ENCODE measurements at regions not wholly inside any gene's neighbourhood (a gene's known extent, or its start where the extent isn't known, plus 50 kb on each side); places are given as distances from the start of the nearest gene placed in this dataset.

DNA sequence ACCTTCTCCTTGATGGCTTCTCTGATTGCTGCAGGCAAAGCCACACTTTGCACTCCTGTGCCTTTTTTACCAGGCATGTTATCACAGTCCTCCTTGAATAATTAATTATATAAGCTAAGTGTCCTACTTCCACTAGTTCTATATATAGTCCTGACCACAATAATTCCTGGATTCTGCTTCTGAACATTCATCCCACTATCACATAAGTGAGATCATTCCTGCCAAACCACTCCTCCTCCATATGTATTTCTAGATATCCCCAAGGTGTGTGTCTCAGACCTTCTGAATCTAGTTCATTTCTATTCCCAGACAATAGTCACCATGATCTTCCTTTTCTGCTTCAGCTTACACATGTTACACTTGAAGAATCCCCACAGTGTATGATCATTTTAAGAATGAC, 1237.5 kb upstream of the MAP3K7 start:
- no peaks in the 10 kb centered on the region for H3K4me1 Mint-ChIP-seq
- POLR2A ChIA-PET, result no interaction called here
- H3K4me3 Mint-ChIP-seq, result no peak overlapping the region
- H3K27me3 Mint-ChIP-seq, result no peaks in the 10 kb centered on the region
- DNase-seq (no peak), ATAC-seq (no peak)
- no peaks in the 10 kb centered on the region for H3K36me3 Mint-ChIP-seq
- no peak overlapping the region for H3K27ac Mint-ChIP-seq
- peaks cover 0 to 5% (median 2%) of the 10 kb centered on the region in 9 donors for H3K9me3 Mint-ChIP-seq

DNA sequence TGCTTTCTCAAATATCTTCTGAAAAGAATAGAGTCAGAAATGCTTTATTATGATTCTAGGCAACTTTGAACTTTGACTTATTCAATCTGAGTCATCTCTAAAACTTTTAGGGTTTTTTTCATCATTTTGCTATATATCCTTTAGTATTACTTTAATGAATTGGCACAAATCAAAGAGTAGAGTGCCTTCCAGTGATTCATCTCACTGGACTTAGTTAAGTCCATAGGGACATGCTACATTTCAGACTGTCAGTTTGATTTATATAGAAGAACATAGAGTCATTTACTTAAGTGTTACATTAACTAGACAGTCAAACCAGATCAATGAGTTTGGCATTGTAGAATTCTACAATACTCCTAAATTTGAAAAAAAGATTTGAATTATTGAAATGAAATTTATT, 1235.7 kb upstream of the MAP3K7 start:
- Mint-ChIP-seq H3K9me3 (peaks cover 0 to 6% (median 0%) of the 10 kb centered on the region in 9 donors), H3K36me3 (no peaks in the 10 kb centered on the region), H3K4me3 (no peak overlapping the region), H3K27ac (no peak overlapping the region), H3K4me1 (no peaks in the 10 kb centered on the region), H3K27me3 (no peaks in the 10 kb centered on the region)
- ATAC-seq (no peak), DNase-seq (no peak)
- POLR2A ChIA-PET, result no interaction called here

DNA sequence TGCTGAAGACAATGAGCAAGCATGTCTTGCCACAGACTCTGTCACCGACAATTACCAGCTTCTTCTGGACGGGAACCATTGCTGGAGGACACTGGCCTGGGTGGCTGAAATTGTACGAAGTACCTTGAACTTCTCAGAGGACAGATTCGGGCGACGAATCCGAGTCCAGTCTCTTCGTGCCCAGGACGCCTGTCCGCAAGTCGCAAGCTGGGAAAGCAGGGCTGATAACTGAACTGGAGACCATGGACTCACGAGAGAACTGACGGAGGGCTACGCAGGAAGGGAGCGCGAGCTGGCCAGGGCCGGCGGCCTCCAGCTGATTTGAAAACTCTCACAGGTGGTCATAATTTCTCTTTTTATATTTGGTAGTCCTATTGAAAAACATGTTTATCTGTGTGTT, 1229.5 kb upstream of the MAP3K7 start:
- peaks cover 0 to 13% (median 4%) of the 10 kb centered on the region in 9 donors for H3K9me3 Mint-ChIP-seq
- no peak for ATAC-seq
- no peaks in the 10 kb centered on the region for H3K27me3 Mint-ChIP-seq
- no peak overlapping the region for H3K27ac Mint-ChIP-seq
- peak in 1 of 10 donors; percentile 15 for DNase-seq
- no peaks in the 10 kb centered on the region for H3K36me3 Mint-ChIP-seq
- POLR2A ChIA-PET, result no interaction called here
- no peaks in the 10 kb centered on the region for H3K4me1 Mint-ChIP-seq
- no peak overlapping the region for H3K4me3 Mint-ChIP-seq

DNA sequence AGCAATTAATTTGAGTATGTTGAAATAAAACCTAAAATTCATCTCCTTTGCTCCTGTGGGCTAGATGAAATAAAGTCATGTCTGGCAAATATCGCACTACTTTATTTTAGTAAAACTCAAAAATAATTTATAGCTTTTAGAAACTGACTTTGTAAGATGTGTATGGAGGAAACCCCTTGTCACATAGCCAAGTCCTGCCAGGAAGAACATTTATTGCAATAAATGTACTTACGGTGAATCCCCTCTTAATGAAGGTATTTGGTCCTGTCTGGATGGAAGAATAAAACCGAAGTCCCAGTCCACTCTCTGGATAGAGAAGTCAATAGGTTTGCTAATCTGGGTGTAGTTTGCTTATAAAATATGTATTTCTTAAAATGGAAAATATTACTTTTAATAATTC, 1226.8 kb upstream of the MAP3K7 start:
- H3K36me3 Mint-ChIP-seq, result no peaks in the 10 kb centered on the region
- H3K27ac Mint-ChIP-seq, result no peak overlapping the region
- peaks cover 0 to 23% (median 7%) of the 10 kb centered on the region in 9 donors for H3K9me3 Mint-ChIP-seq
- no peaks in the 10 kb centered on the region for H3K27me3 Mint-ChIP-seq
- POLR2A ChIA-PET, result no interaction called here
- H3K4me1 Mint-ChIP-seq, result no peaks in the 10 kb centered on the region
- no peak overlapping the region for H3K4me3 Mint-ChIP-seq
- ATAC-seq (no peak), DNase-seq (no peak)

DNA sequence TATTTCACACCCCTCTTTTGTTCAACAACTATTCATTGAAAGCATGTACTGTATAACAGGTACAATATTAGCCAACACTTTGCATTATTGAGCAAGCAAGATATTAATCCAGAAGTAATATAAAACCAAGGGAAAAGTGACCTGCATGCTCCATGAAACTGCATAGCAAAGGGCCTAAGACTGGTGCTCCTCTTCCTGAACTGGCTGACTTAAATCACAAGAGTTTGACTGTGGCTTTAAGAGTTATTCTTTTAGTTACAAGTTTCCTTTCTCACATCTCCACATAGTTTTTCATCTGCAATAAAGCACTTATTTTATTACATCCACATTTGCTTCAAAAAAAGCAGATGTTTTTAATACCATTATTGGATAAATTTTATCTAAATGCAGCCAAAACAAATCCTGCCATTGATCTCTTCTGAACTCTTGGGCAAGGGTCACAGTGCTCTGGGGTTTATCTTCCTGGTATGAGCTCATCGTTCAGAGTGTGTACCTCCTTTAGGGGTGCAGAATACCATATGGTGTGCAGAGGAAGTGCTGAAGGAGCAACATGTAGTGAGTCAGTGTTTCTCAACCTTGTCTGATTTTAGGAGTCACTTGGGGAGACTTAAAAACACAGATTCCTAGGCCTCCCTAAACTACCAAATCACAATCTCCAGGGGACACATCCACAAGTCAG, 1225.9 kb upstream of the MAP3K7 start:
- H3K27me3 Mint-ChIP-seq, result no peaks in the 10 kb centered on the region
- ATAC-seq (no peak), DNase-seq (no peak)
- no peak overlapping the region for H3K4me3 Mint-ChIP-seq
- POLR2A ChIA-PET, result no interaction called here
- no peaks in the 10 kb centered on the region for H3K36me3 Mint-ChIP-seq
- no peak overlapping the region for H3K27ac Mint-ChIP-seq
- peaks cover 0 to 23% (median 3%) of the 10 kb centered on the region in 9 donors for H3K9me3 Mint-ChIP-seq
- no peaks in the 10 kb centered on the region for H3K4me1 Mint-ChIP-seq

DNA sequence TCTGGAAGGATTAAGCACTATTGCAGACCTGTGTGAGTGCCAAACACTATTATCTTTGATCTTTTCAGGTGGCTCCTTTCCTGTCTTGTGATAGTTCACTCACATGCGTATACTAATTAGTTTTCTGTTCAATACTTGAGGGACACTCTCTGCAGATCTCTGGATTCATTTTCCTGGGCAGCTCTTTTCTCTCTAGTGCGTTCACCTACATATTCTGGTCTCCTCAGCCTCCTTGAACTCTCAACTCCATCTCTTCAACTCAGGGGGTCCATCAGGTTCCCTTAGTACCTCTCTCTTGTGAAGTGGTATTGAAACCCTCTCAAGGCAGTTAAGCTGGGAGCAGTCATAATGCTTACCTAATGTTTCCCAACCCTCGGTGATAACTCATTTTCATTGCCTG, 1218.1 kb upstream of the MAP3K7 start:
- no peak overlapping the region for H3K4me3 Mint-ChIP-seq
- H3K27ac Mint-ChIP-seq, result no peak overlapping the region
- ATAC-seq (no peak), DNase-seq (no peak)
- H3K27me3 Mint-ChIP-seq, result no peaks in the 10 kb centered on the region
- H3K4me1 Mint-ChIP-seq, result no peaks in the 10 kb centered on the region
- no peaks in the 10 kb centered on the region for H3K36me3 Mint-ChIP-seq
- POLR2A ChIA-PET, result no interaction called here
- peaks cover 0 to 23% (median 6%) of the 10 kb centered on the region in 9 donors for H3K9me3 Mint-ChIP-seq

DNA sequence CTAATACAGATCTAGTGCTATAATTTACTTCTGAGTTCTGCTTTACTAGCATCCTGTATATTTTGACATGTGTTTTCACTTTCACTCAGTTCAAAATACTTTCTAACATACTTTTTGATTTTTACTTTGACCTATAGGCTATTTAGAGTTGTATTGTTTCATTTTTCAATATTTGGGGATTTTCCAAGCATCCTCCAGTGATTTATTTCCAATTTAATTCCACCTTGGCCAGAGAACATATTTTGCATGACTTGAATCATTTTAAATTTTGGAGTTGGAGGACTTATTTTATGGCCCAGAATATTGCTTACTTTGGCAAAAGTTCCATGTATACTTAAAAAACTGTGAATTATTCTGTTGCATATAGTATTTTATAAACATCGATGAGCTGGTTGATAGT, 1215.6 kb upstream of the MAP3K7 start:
- DNase-seq, result no peak
- no peak for ATAC-seq
- POLR2A ChIA-PET, result no interaction called here
- Mint-ChIP-seq H3K4me1 (no peaks in the 10 kb centered on the region), H3K27ac (no peak overlapping the region), H3K27me3 (no peaks in the 10 kb centered on the region), H3K36me3 (no peaks in the 10 kb centered on the region), H3K9me3 (peaks cover 0 to 17% (median 5%) of the 10 kb centered on the region in 9 donors), H3K4me3 (no peak overlapping the region)

DNA sequence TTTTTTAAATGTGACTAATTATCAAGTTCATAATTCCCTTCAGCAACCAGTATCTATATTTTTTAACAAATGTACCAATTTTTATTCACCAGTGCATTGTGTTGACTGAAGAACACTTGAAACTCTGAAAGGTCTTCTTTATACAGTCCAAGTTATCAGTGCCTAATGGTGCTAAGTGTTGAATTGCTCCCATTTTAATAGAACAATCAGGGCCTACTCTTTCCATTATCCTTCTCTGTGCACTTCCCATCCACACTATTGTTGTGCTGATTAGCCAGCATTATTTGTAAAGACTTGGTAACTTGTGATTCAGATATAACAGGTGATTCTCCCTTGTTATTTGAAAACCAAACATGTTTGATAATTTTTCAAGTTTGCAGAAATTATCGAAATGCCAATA, 1209.7 kb upstream of the MAP3K7 start:
- DNase-seq (no peak), ATAC-seq (no peak)
- H3K4me3 Mint-ChIP-seq, result no peak overlapping the region
- POLR2A ChIA-PET, result no interaction called here
- no peaks in the 10 kb centered on the region for H3K36me3 Mint-ChIP-seq
- no peak overlapping the region for H3K27ac Mint-ChIP-seq
- H3K27me3 Mint-ChIP-seq, result no peaks in the 10 kb centered on the region
- peaks cover 0 to 9% (median 4%) of the 10 kb centered on the region in 9 donors for H3K9me3 Mint-ChIP-seq
- H3K4me1 Mint-ChIP-seq, result no peaks in the 10 kb centered on the region

DNA sequence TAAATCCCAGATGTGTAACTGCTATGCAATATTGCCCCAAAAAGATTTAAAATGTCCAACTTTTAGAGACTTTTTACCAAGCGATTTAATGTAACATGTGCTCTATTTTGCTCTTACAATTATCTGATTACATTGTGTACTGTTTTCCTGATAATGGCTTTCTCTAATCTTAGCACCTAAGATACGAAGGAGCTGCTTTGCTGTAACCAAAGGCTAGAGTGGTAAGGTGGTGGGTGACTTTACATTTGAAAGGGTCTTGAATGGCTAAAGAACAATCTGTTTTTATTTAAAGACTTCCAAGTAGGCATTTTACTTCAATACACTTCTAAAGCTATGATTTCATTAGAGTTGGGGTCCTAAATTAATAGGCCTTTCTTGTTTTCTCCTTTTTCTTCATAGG, 1201.6 kb upstream of the MAP3K7 start:
- no peak overlapping the region for H3K27ac Mint-ChIP-seq
- no peaks in the 10 kb centered on the region for H3K4me1 Mint-ChIP-seq
- POLR2A ChIA-PET, result no interaction called here
- H3K9me3 Mint-ChIP-seq, result peaks cover 0 to 15% (median 4%) of the 10 kb centered on the region in 9 donors
- no peak overlapping the region for H3K4me3 Mint-ChIP-seq
- DNase-seq (no peak), ATAC-seq (no peak)
- H3K27me3 Mint-ChIP-seq, result no peaks in the 10 kb centered on the region
- no peaks in the 10 kb centered on the region for H3K36me3 Mint-ChIP-seq

DNA sequence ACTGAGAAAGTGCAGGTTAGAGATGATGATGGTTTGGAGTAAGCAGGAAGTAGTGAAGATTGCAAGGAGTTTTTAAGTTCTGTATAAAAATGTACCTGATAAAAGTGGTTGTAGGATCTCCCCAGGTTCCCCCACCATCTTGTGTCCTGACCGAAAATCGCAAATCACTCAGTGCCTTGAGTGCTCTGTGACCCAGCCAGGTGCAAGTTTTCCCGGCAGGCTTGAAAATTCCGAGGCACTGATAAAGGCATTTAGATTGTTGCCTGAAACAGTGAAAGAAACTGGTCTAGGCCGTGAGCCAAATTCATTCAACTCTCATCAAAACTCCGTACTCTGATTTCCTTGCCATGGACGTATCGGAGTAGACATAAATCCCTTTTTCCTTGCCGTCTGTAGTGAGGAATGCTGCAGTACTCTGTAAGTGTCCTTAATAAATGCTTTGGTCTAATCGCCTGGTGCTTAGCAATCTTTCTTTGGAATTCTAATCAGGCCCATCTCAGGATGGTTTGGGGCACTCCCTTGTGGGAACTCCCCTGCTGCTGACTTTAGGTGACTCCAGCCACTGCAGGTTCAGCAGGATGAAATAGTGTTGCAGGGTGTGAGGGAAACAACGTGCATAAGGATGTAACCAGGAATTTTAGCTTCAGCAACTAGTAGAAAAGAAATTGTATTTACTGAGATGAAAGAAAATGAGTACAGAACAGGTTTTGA, 1199.8 kb upstream of the MAP3K7 start:
- peaks cover 0 to 15% (median 5%) of the 10 kb centered on the region in 9 donors for H3K9me3 Mint-ChIP-seq
- no peaks in the 10 kb centered on the region for H3K27me3 Mint-ChIP-seq
- H3K27ac Mint-ChIP-seq, result no peak overlapping the region
- no peak for ATAC-seq
- H3K4me1 Mint-ChIP-seq, result no peaks in the 10 kb centered on the region
- no peak overlapping the region for H3K4me3 Mint-ChIP-seq
- H3K36me3 Mint-ChIP-seq, result no peaks in the 10 kb centered on the region
- POLR2A ChIA-PET, result no interaction called here
- no peak for DNase-seq

DNA sequence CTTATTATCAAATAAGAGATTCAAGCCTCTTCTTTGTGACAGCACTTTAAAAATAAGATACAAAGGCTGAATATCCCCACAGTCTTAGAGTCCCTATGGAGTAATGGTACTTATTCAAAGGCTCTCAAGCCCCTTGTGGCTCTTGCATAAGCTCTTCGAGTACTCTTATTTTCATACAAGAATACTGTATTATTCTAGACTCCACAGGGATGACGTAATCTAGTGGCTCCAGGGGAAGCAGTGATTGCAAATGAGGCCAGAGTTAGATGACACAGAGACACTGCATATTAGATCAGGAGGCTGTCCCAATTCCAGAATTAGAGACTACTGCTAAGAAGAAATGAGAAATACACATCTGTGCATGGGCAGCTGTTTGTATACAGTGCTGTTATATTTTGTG, 1195.9 kb upstream of the MAP3K7 start:
- ATAC-seq (no peak), DNase-seq (no peak)
- POLR2A ChIA-PET, result no interaction called here
- Mint-ChIP-seq H3K27me3 (no peaks in the 10 kb centered on the region), H3K27ac (no peak overlapping the region), H3K4me3 (no peak overlapping the region), H3K9me3 (peaks cover 0 to 30% (median 5%) of the 10 kb centered on the region in 9 donors), H3K36me3 (no peaks in the 10 kb centered on the region), H3K4me1 (no peaks in the 10 kb centered on the region)

DNA sequence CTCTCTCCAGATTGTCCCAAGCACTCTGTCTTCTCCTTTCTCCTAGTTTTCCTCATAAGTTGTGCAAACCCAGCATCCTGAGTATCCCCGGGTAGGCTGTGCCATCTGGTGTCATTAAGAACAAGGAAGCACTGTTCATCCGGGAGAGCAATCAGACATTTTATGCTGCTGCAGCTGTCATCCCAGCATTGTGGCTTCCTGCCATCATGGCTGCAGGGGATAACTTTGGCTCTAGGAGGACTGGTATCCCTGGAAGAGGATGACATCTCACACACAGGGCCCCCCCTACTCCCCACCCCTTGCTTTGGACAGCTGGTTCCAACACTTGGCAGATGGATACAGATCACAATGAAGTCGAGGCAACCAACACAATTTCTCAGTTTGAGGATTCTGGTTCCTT, 1195.1 kb upstream of the MAP3K7 start:
- Mint-ChIP-seq H3K4me1 (no peaks in the 10 kb centered on the region), H3K4me3 (no peak overlapping the region), H3K27ac (no peak overlapping the region), H3K9me3 (peaks cover 0 to 32% (median 5%) of the 10 kb centered on the region in 9 donors), H3K27me3 (no peaks in the 10 kb centered on the region), H3K36me3 (no peaks in the 10 kb centered on the region)
- POLR2A ChIA-PET, result no interaction called here
- DNase-seq (no peak), ATAC-seq (no peak)

DNA sequence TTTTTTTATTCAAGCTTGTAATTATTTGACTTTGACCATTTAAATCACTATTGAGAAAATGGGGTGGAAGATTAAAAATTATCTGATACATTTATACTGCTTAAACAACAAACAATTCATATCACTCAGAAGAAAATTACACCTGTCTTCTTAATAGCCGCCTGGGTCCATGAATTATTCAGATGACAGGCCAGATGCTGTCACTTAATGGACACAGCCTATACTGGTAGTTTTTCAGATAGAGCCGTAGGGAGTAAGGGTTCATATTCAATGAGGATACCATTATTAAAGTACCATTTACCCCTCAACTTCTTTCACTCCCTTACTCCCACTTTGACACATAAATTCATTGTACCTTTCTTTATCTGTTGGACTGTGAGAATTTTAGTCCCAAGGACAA, 1193.4 kb upstream of the MAP3K7 start:
- no peak for ATAC-seq
- peaks cover 3 to 34% (median 10%) of the 10 kb centered on the region in 9 donors for H3K9me3 Mint-ChIP-seq

DNA sequence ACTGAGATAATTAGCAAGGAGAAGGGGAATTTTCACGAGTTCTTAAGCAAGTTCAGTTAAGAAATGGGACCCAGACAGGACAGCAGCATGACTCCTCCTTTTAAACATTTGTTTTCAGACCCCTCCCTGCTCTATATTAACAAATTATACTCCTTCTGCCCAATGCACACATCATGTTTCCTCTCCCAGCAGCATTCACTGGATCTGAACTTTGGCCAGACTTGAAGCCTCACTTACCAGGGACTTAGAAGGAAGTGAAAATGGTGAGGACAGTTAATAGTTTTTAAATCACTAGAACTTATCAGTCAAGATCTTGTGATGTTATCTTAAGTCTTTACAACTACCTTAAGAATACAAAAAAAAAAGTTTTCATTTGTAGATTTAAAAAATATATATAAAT, 1174.7 kb upstream of the MAP3K7 start:
- no peaks in the 10 kb centered on the region for H3K27me3 Mint-ChIP-seq
- no peak for DNase-seq
- H3K4me1 Mint-ChIP-seq, result no peaks in the 10 kb centered on the region
- H3K36me3 Mint-ChIP-seq, result no peaks in the 10 kb centered on the region
- ATAC-seq, result no peak
- H3K27ac Mint-ChIP-seq, result no peak overlapping the region
- H3K9me3 Mint-ChIP-seq, result peaks cover 0 to 25% (median 2%) of the 10 kb centered on the region in 9 donors
- POLR2A ChIA-PET, result no interaction called here
- no peak overlapping the region for H3K4me3 Mint-ChIP-seq

More for the DNA sequence above, 1193.4 kb upstream of the MAP3K7 start:
- no peak for DNase-seq
- no peaks in the 10 kb centered on the region for H3K36me3 Mint-ChIP-seq
- H3K27ac Mint-ChIP-seq, result no peak overlapping the region
- no peaks in the 10 kb centered on the region for H3K4me1 Mint-ChIP-seq
- no peak overlapping the region for H3K4me3 Mint-ChIP-seq
- H3K27me3 Mint-ChIP-seq, result no peaks in the 10 kb centered on the region
- POLR2A ChIA-PET, result no interaction called here

Data from naive thymus-derived CD8-positive, alpha-beta T cell (primary cell).